Renal pelvis (tissue), 1 donor: ENCODE measurements at regions not wholly inside any gene's neighbourhood (a gene's known extent, or its start where the extent isn't known, plus 50 kb on each side); places are given as distances from the start of the nearest gene placed in this dataset.

Experiments
- DNase-seq: peaks from one replicate; pipeline ENCODE4 v3.0.0-alpha.2; 2013

- DNase-seq: no peak
Measured at GRCh38 chr2:104321116-104321795, 532.7 kb upstream of the POU3F3 start.

- no peak for DNase-seq
Measured at GRCh38 chr2:104321796-104322349, 532.0 kb upstream of the POU3F3 start.

DNA sequence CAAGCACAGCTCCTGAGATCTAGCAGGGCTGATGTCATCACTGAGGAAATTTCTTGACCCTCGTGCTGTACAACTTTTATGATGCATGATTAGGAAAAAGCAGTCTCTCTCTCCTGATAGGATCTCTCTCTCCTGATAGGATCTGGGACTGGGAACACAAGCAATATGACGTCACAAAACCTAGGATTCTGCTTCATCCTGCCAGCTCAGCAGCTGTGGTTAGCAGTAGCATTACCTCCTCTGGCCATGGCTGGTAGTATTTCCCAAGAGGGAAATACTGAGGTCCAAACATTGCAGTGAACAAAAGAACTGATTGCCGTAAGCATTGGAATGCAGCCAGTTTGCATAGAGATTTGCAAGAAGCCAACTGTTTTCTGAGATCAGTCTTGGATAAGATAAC lies 521.2 kb upstream of the POU3F3 start:
- DNase-seq: no peak

DNA sequence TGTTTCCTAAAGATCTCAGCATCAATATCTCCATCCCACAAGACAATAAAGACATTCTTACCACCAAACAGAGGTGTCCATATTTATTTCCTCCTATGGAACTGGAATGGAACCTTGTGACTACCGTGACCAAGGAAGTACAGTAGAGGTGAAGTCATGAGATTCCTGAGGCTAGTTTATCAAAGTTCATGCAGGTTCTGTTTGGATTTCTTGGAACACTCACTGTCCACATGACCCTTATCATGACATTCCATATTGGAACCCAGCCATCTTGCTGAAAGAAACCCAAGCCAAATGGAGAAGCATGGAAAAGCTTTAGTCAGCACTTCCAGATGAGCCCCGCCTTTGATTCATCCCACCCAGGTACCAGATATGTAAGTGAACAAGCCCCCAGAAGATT lies 516.0 kb upstream of the POU3F3 start:
- no peak for DNase-seq

GRCh38 chr2:104340162-104340561 lies 513.8 kb upstream of the POU3F3 start:
- DNase-seq: no peak

DNA sequence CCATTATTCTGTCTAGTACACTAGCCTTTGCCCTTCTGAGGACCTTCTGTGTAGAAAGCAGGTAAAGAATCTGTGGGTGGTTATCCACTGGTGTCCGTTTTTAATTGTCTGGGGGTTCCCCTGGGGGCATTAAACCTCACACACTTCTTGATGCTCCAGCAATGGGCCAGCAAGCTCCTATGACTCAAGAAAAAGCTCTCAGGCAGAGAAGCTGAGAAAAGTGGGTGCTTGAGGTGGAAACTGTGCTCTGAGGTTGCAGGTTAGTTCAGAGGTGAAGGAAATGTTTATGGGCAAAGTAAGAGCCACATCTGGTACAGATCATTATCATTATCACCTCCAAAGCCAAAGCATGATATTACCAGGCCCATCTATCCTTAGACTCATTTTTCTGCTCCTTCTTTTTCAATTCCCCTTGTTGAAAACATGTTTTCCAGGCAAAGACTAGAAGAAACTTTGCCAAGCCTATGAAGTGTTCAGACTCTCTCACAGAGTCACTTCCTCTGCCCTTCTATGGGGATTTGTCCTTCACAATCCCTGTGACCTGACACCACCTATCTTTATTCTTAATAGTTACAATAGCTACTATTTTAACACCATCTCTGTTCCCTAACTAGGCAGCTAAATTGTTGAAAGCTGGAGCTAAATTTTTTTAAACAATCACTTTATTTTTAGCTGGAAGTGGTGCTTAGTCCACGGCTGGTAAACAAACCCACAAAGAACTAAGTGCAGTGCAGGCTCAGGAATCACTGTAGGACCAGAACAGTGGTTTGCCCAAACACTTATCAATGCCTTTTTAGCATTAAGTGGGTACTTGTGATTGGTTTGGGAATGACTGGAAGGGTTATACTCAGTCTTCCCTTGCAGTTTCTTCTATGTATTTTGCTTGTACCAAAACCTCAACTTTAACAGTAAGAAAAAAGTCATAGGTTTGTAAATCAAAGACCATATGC lies 512.8 kb upstream of the POU3F3 start:
- DNase-seq: no peak

DNA sequence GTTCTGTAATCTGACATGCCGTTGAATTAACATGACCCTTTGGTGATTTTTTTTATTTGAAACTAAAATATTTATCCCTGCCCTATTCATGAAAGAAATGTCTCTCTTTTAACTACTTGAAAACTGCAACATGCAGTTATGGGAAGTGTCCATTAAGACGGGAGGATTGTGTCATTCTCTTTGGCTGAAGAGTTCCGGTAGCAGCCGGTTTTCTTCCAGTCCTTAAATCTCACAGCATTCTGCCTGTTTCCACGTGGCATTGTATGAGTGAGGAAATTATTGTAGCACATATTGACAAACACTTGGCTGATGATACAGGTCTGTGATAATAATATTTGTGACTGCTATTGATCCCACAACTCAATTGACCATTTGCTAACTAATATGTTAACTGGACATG lies 509.6 kb upstream of the POU3F3 start:
- DNase-seq: no peak

DNA sequence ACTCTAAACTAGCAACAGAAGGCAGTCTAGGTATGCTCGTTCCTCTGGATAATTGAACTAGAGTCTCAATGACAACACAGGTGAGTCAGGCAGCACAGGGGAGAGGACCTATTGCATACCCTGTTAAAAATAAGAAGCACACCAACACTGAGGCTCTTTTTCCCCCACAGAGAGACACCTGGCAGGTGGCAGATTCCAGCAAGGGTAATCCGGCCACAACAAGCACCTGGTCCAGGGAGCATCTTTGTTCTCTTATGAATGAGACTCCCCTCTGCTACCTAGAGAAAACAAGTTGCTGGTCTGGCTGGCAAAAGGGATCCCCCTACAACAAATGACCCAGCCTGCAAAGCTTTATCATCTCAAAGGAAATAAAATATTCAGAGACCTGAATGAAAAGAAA lies 508.9 kb upstream of the POU3F3 start:
- no peak for DNase-seq

- no peak for DNase-seq
Measured at GRCh38 chr2:104358122-104358521, 495.8 kb upstream of the POU3F3 start.

DNA sequence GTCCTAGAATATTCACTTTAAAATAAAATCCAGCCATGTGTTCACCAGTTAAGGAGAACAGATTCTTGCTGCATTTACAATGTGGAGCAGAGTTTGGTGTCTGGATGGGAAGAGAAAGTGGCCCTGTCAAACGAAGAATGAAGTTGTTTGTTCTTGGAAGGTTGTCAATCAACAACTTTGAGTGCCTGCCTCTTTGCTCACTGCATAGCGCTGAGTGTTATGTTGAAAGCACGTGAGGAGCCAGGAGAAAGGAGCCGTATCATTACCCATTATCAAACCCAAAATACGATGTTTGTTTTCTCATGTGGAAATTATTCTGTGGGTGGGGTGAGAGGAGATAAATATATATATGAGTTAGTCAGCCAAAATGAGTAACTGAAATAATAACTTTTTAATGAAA lies 492.5 kb upstream of the POU3F3 start:
- DNase-seq: no peak

DNA sequence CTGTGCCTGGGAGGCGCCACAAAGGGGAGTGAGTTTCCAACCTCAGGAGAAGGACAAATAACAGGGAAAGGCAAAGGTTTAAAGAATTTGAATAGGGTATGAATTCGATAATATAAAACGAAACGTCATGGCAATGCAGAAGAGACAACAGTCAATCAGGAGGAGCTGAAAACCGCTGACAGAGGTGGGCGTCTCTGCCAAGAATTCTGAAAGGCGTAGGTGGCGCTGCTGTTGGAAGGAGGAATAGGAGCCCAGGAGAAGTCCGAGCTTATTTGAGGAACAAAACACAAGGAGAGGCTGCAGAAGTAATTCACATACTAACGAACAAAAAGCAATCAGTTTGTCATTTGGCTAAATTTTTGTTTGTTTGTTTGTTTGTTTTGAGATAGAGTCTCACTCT lies 485.8 kb upstream of the POU3F3 start:
- DNase-seq: no peak

- no peak for DNase-seq
Measured at GRCh38 chr2:104371087-104371781, 482.7 kb upstream of the POU3F3 start.

DNA sequence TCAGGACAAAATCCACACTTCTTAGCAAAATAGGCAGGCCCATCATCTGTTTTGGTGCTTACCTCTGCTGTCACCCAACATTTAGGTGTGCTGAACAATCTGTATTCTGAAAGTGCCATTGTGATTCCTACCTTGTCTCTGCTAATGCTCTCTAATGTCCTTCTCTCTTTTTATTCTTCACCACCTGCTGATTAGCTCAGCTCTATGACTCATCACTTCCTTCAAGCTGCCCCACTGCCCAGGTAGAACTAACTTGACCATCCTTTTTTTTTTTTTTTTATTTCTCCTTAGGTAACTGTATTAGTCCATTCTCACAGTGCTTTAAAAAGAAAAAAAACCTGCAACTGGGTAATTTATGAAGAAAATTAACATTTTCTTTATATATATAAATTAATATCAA lies 478.7 kb upstream of the POU3F3 start:
- no peak for DNase-seq

DNA sequence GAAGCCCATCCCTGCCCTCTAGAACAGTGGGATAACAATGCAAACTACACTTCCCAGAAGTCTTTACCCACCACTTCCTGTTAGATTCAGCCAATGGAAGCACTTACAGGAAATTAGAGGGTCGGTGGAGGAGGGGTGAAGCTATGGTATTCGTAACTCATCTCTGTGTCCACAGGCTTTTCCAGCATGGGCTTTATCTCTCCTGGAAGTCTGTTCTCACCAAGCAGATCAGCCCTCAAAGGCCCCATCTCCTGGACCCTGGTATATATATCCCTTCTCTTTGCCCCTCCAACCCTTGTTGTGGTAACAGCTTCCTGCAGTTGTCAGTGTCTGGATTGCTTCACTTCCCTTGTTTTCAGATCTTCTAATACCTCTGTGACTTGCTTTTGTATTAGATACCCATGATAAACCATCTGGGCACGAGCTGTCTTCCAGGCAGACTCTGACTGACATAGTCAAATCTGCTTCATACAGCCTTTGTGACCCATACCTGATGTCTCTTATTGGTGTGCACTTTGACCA lies 475.0 kb upstream of the POU3F3 start:
- peak; percentile 59 for DNase-seq

GRCh38 chr2:104384961-104385360 lies 469.0 kb upstream of the POU3F3 start:
- no peak for DNase-seq

GRCh38 chr2:104385743-104386142 lies 468.2 kb upstream of the POU3F3 start:
- DNase-seq: no peak

DNA sequence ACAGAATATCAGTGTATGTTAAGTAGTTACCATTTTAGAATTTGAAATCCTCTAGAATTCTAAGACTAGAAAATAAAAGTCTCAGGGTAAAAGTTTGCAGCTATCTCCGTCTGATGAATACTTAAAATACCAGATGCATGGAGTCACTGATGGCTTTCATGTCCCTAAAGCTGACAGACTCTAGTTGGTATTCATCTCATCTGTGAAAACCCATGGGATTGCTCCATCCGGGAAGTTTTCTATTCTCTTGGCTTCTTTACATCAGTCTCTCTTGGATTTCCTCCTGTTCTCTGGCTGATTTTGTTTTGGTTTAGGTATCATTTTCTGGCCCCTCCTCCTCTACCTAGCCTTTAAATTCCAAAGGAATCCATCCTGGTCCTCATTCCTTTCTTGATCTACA lies 465.6 kb upstream of the POU3F3 start:
- no peak for DNase-seq

DNA sequence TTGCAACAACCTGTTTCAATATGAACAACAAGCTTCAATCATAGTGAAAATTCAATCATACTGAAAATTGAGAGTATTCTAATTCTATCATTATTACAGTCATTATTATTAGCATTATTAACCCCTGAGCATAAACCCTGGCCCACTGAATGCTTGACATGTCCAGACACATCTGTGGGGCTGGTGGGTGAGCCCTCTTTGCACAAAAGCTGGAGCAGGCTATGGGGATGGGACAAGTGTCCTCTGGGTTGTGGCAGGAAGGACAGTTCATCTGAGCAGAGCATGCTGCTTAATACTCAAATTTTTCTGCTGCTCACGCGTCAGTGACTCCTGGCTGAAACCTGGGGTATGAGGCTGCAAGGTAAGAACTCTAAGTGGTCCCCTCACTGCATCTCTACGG lies 451.1 kb upstream of the POU3F3 start:
- no peak for DNase-seq

GRCh38 chr2:104404526-104404925 lies 449.4 kb upstream of the POU3F3 start:
- DNase-seq: no peak

GRCh38 chr2:104405623-104406022 lies 448.3 kb upstream of the POU3F3 start:
- no peak for DNase-seq

DNA sequence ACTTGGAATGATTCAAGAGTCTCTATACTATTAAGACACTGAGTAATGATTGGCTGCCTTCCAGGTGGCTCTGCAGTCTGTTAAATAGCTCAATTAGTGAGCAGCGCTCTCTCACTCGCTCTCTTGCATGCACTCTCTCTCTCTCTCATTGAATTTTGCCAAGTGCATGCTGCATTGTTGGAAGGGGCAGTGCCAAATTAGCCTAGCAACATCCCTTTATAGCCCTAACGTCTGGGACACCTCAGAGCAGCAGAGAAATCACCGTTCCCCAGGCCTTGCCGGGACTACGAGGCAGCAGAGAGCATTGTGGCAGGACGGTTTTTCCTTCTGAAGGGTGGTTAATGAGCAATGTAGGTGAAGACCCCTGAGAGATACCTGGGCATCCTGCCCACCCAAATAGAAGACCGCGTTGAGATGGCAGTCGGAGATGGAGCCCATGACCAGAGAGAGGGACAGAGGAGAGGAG lies 447.6 kb upstream of the POU3F3 start:
- no peak for DNase-seq

DNA sequence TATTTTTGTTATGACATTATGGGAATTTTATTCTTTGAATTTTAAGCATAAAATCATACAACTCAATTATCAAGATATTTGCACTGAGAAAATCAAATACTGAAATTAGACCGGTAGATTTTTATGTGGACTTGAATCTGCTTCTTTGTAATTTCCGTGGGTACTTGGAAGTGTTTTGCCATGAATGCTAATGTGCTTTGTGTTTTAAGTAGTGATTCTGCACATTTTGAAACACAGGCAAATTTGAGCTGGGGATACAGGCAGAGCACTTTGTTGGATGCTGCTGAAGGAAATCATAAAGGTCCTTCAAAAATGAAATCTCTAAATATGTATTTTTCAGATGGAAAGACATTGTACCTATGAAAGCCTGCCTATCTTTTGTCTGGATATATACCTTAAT lies 446.3 kb upstream of the POU3F3 start:
- DNase-seq: no peak
